SK-N-SH treated with all-trans-retinoic acid at 6 μM for 48 hours (cell line): ENCODE measurements at regions not wholly inside any gene's neighbourhood (a gene's known extent, or its start where the extent isn't known, plus 50 kb on each side); places are given as distances from the start of the nearest gene placed in this dataset.
"Not testable (repeated sequence)": the region's sequence is repeated elsewhere in the genome, so short reads cannot be mapped to it uniquely, and the experiment has no call there.

Experiments
- BACH2 ChIP-seq: fragments of 250-450 bp; sonication (Bioruptor Pico); IDR thresholded peaks from 2 replicates; pipeline ENCODE4 v1.9.0; 2021; ENCODE audit warnings: mild to moderate bottlenecking, borderline replicate concordance
- CSDC2 ChIP-seq: fragments of 250-450 bp; sonication (Bioruptor Pico); IDR thresholded peaks from 2 replicates; pipeline ENCODE4 v1.5.0; 2020; ENCODE audit warnings: mild to moderate bottlenecking, moderate library complexity
- CSRNP3 ChIP-seq: fragments of 250-450 bp; sonication (Bioruptor Pico); IDR thresholded peaks from 2 replicates; pipeline ENCODE4 v1.5.1; 2021; ENCODE audit warnings: mild to moderate bottlenecking, moderate library complexity
- ISL1 ChIP-seq: fragments of 250-450 bp; sonication (Bioruptor Pico); IDR thresholded peaks from 2 replicates; pipeline ENCODE4 v2.1.2; 2022; ENCODE audit warnings: mild to moderate bottlenecking, moderate library complexity
- OSR1 ChIP-seq: fragments of 250-450 bp; sonication (Bioruptor Pico); IDR thresholded peaks from 2 replicates; pipeline ENCODE4 v1.8.0; 2022; ENCODE audit warnings: moderate library complexity, mild to moderate bottlenecking, inconsistent platforms
- PATZ1 ChIP-seq: fragments of 250-450 bp; sonication (Bioruptor Pico); IDR thresholded peaks from 2 replicates; pipeline ENCODE4 v1.8.0; 2020; ENCODE audit warnings: mild to moderate bottlenecking, moderate library complexity, borderline replicate concordance
- POU6F1 ChIP-seq: fragments of 250-450 bp; sonication (Bioruptor Pico); IDR thresholded peaks from 2 replicates; pipeline ENCODE4 v1.8.0; 2021; ENCODE audit warnings: low read depth, mild to moderate bottlenecking, moderate library complexity, borderline replicate concordance
- TOX ChIP-seq: fragments of 250-450 bp; sonication (Bioruptor Pico); IDR thresholded peaks from 2 replicates; pipeline ENCODE4 v1.8.0; 2021; ENCODE audit warnings: mild to moderate bottlenecking, moderate library complexity, borderline replicate concordance
- ZFP3 ChIP-seq: fragments of 250-450 bp; sonication (Bioruptor Pico); IDR thresholded peaks from 2 replicates; pipeline ENCODE4 v1.5.0; 2020; ENCODE audit warnings: mild to moderate bottlenecking, moderate library complexity
- ZNF70 ChIP-seq: fragments of 450-650 bp; formaldehyde crosslinking; IDR thresholded peaks from 2 replicates; pipeline ENCODE4 v1.5.0; 2020; ENCODE audit warnings: mild to moderate bottlenecking, moderate library complexity

DNA sequence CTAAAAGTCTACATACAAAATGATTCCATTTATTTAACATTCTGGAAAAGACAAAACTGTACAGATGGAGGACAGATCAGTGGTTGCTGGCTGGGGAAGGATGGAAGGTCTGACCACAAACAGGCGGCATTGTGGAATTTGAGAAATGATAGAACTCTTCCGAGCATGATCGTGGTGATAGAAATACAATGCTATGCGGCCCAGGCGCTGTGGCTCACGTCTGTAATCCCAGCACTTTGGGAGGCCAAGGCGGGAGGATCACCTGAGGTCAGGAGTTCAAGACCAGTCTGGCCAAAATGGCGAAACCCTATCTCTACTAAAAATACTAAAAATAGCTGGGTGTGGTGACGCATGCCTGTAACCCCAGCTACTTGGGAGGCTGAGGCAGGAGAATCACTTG, 264.6 kb downstream of the ARHGAP12 start:
- not testable (repeated sequence) for TF ChIP-seq OSR1 (CRISPR knock-in tag); CSRNP3 (CRISPR knock-in tag); POU6F1 (CRISPR knock-in tag); TOX (CRISPR knock-in tag); CSDC2; ZFP3; ISL1; PATZ1 (CRISPR knock-in tag); BACH2 (CRISPR knock-in tag); ZNF70
